NCI-H82 treated with DMSO at 0.1 percent for 48 hours (cell line): ENCODE measurements at regions not wholly inside any gene's neighbourhood (a gene's known extent, or its start where the extent isn't known, plus 50 kb on each side); places are given as distances from the start of the nearest gene placed in this dataset.
"Not testable (repeated sequence)": the region's sequence is repeated elsewhere in the genome, so short reads cannot be mapped to it uniquely, and the experiment has no call there.

ENCODE experiments used
- DNase-seq: peaks from one replicate; lab custom pipeline; 2025; ENCODE audit not compliant: unreplicated experiment; lab: John Stamatoyannopoulos, UW

GRCh38 chr5:8528106-8528505, 659.2 kb downstream of the MTRR start:
- no peak for DNase-seq

GRCh38 chr5:8538821-8539220, 669.9 kb downstream of the MTRR start:
- no peak for DNase-seq

GRCh38 chr5:8540317-8540716, 671.4 kb downstream of the MTRR start:
- no peak for DNase-seq

- no peak for DNase-seq
Measured at GRCh38 chr5:8550921-8551320, 682.0 kb downstream of the MTRR start.

- DNase-seq = no peak
Measured at GRCh38 chr5:8553364-8553763, 684.4 kb downstream of the MTRR start.

GRCh38 chr5:8557728-8558127, 688.8 kb downstream of the MTRR start:
- no peak for DNase-seq

- DNase-seq = no peak
Measured at GRCh38 chr5:8560776-8561175, 691.8 kb downstream of the MTRR start.

GRCh38 chr5:8561224-8561840, 692.4 kb downstream of the MTRR start:
- no peak for DNase-seq

- DNase-seq = no peak
Measured at GRCh38 chr5:8561854-8562253, 692.9 kb downstream of the MTRR start.

GRCh38 chr5:8563540-8563939, 694.6 kb downstream of the MTRR start:
- DNase-seq = not testable (repeated sequence)

- no peak for DNase-seq
Measured at GRCh38 chr5:8568858-8569257, 699.9 kb downstream of the MTRR start.

GRCh38 chr5:8570528-8570927, 701.6 kb downstream of the MTRR start:
- no peak for DNase-seq

GRCh38 chr5:8576178-8576577, 707.2 kb downstream of the MTRR start:
- DNase-seq = no peak

- DNase-seq = no peak
Measured at GRCh38 chr5:8577792-8578191, 708.8 kb downstream of the MTRR start.

GRCh38 chr5:8580298-8580697, 711.4 kb downstream of the MTRR start:
- no peak for DNase-seq

- no peak for DNase-seq
Measured at GRCh38 chr5:8581047-8581446, 712.1 kb downstream of the MTRR start.

- DNase-seq = no peak
Measured at GRCh38 chr5:8585230-8586018, 716.5 kb downstream of the MTRR start.

GRCh38 chr5:8590959-8591358, 722.0 kb downstream of the MTRR start:
- no peak for DNase-seq

GRCh38 chr5:8598356-8598755, 729.4 kb downstream of the MTRR start:
- no peak for DNase-seq

- no peak for DNase-seq
Measured at GRCh38 chr5:8598996-8599395, 730.0 kb downstream of the MTRR start.

GRCh38 chr5:8600843-8601242, 731.9 kb downstream of the MTRR start:
- no peak for DNase-seq

- DNase-seq = no peak
Measured at GRCh38 chr5:8601831-8602354, 732.9 kb downstream of the MTRR start.

- no peak for DNase-seq
Measured at GRCh38 chr5:8606231-8606630, 737.3 kb downstream of the MTRR start.
